Activated CD8-positive, alpha-beta memory T cell treated with anti-CD3 and anti-CD28 coated beads, Interleukin-2, amount 50 U/mL, for 48 hours (primary cell): ENCODE measurements at regions not wholly inside any gene's neighbourhood (a gene's known extent, or its start where the extent isn't known, plus 50 kb on each side); places are given as distances from the start of the nearest gene placed in this dataset.
"Not testable (repeated sequence)": the region's sequence is repeated elsewhere in the genome, so short reads cannot be mapped to it uniquely, and the experiment has no call there.

Experiments
- DNase-seq: peaks from one replicate; pipeline ENCODE4 v3.0.0-alpha.2; 2020

- no peak for DNase-seq
Measured at GRCh38 chr1:189983166-189983890, 494.3 kb downstream of the BRINP3 start.

GRCh38 chr1:189986516-189986915 lies 491.1 kb downstream of the BRINP3 start:
- no peak for DNase-seq

GRCh38 chr1:189987509-189987908 lies 490.2 kb downstream of the BRINP3 start:
- DNase-seq, result no peak

DNA sequence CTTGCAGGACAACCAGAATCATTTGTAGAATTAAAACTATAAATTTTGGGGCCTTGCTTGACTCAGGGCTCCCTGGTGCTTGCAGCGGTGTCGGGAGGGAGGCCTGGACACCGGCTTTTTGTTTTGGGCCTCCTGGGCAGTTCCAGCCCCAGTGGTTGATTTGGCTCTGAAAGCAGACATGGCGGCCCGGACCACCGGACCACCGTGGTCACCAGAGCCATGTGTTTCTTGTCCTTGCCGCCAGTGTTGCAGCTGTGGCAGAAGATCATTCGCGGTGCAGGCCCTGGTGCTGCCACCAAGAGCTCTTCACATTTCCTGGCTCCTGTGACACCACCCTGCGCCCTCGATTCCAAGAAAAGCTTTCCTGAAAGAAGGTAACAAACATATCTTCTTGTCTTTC lies 484.8 kb downstream of the BRINP3 start:
- DNase-seq, result no peak

DNA sequence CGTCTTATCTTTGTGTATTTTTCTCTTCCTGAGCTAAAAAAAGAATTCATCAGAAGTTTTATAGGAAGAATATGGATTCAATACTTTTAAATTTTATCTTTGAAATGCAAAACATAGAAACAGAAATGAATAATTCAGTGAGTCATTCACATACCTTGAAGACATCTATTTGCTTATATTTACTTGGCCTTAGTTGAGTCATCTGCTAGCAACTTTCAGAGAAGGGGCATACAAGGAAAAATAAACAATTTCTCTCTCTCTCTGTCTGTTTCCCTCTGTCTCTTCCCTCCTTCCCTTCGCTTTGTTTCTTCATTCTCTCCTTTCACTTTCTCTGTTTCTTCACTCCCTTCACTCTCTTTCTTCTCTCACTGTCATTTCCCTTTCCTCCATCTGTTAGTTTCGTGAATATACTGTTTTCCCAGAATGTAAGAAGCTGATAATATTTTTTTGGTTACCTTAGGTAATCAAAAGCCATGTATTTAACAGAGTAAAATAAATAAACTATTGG lies 477.2 kb downstream of the BRINP3 start:
- no peak for DNase-seq

DNA sequence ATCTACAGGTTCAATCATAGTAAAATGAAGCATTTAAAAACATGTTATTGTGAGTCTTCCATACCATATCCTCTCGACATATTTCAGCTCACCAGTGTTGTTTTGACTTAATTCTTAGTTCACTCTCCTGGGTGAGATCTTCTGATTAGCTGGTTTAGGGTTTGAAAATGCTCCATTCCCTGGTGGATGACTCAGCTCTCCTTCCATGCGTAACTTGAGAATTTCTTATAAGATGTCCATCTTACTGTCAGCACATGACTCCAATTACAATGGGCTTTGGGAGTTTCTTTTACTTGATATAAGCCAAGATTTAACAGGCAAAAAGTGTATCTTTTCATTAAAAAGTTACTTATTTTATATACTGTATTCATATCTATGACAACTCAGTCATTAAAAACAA lies 476.5 kb downstream of the BRINP3 start:
- no peak for DNase-seq

GRCh38 chr1:190003376-190003775 lies 474.3 kb downstream of the BRINP3 start:
- no peak for DNase-seq

- DNase-seq, result no peak
Measured at GRCh38 chr1:190011585-190011984, 466.1 kb downstream of the BRINP3 start.

DNA sequence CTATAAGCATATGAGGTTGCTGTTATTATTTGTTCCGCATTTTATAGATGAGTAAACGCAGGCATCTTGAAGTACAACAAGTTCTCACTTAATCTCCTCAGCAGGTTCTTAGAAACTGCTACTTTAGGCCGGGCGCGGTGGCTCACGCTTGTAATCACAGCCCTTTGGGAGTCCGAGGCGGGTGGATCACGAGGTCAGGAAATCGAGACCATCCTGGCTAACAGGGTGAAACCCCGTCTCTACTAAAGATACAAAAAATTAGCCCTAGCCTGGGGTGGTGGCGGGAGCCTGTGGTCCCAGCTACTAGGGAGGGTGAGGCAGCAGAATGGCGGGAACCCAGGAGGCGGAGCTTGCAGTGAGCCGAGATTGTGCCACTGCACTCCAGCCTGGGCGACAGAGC lies 458.5 kb downstream of the BRINP3 start:
- not testable (repeated sequence) for DNase-seq

DNA sequence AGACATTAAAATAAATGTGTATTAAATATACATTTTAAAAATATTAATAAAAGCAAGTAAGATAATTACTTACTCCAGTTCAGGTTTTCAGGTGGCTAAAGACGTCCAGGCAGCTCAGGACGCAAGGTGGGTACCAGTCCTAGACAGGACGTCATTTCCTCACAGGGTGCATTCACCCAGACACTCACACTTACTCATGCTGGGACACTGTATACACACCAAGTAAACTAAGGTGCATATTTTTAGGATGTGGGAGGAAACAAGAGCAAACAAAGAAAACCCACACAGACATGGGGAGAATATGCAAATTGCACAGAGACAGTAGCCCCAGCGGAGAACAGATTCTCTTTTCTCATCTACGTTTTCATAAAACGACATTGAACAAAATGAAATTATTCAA lies 457.9 kb downstream of the BRINP3 start:
- DNase-seq, result no peak

- DNase-seq, result no peak
Measured at GRCh38 chr1:190022709-190023108, 455.0 kb downstream of the BRINP3 start.

DNA sequence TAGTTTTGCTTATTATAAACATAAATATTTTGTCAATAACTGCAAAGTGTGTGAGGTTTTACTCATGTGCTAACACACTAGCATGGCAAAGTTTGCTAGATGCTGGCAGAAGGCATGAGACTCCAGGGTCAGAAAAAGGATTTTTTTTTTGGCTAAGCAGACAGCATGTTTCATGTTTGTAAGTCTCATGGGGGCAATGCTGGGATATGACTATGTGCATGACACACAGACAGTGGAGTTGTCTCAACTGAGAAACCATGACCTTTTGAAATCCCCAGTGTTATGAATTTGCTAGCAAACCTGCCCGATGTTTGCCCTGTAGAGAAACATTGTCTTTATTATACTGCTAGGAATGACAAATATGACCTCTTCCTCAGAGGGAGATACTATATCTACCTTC lies 448.2 kb downstream of the BRINP3 start:
- no peak for DNase-seq

GRCh38 chr1:190043655-190044054 lies 434.0 kb downstream of the BRINP3 start:
- DNase-seq, result no peak

GRCh38 chr1:190046231-190046630 lies 431.4 kb downstream of the BRINP3 start:
- DNase-seq, result no peak
